Activated CD8-positive, alpha-beta memory T cell treated with anti-CD3 and anti-CD28 coated beads for 48 hours (primary cell): ENCODE measurements at regions not wholly inside any gene's neighbourhood (a gene's known extent, or its start where the extent isn't known, plus 50 kb on each side); places are given as distances from the start of the nearest gene placed in this dataset.
A peak's percentile ranks its signal among the peaks of the same experiment; 100 is the strongest.
"Not testable (repeated sequence)": the region's sequence is repeated elsewhere in the genome, so short reads cannot be mapped to it uniquely, and the experiment has no call there.

Experiments used
- DNase-seq, 3 experiments: peaks; one replicate each; pipeline ENCODE4 v3.0.0-alpha.2; 2020; ENCODE audit warnings: low read depth in 2 of 3, low spot score in 2 of 3

- peak in 1 of 3 experiments; percentile 58 for DNase-seq
These were observed 132.2 kb downstream of the GPX5 start for GRCh38 chr6:28657769-28658465.

GRCh38 chr6:28658475-28659249 is 133.0 kb downstream of the GPX5 start:
- DNase-seq: no peak

- DNase-seq: no peak
These were observed 133.5 kb downstream of the GPX5 start for GRCh38 chr6:28659250-28659566.

- no peak for DNase-seq
These were observed 135.5 kb downstream of the GPX5 start for GRCh38 chr6:28661097-28661713.

GRCh38 chr6:28664870-28665396 is 139.3 kb downstream of the GPX5 start:
- DNase-seq: no peak

GRCh38 chr6:28673417-28673786 is 147.7 kb downstream of the GPX5 start:
- DNase-seq: no peak

- peak; percentile 37 to 72 (median 55) for DNase-seq
These were observed 148.3 kb downstream of the GPX5 start for GRCh38 chr6:28673787-28674671.

GRCh38 chr6:28675600-28675999 is 149.9 kb downstream of the GPX5 start:
- DNase-seq: no peak

- no peak for DNase-seq
These were observed 156.9 kb downstream of the GPX5 start for GRCh38 chr6:28682542-28682941.

GRCh38 chr6:28682956-28683685 is 157.4 kb downstream of the GPX5 start:
- DNase-seq: not testable (repeated sequence)

GRCh38 chr6:28683945-28684538 is 158.4 kb downstream of the GPX5 start:
- DNase-seq: no peak

- not testable (repeated sequence) for DNase-seq
These were observed 160.3 kb downstream of the GPX5 start for GRCh38 chr6:28685960-28686359.

- DNase-seq: peak in 1 of 3 experiments; percentile 35
These were observed 160.9 kb downstream of the GPX5 start for GRCh38 chr6:28686446-28687027.

- DNase-seq: not testable (repeated sequence)
These were observed 161.8 kb downstream of the GPX5 start for GRCh38 chr6:28687309-28687981.

- DNase-seq: not testable (repeated sequence)
These were observed 166.3 kb downstream of the GPX5 start for GRCh38 chr6:28691991-28692390.

GRCh38 chr6:28693033-28693750 is 167.5 kb downstream of the GPX5 start:
- no peak for DNase-seq

GRCh38 chr6:28693751-28694443 is 168.2 kb downstream of the GPX5 start:
- DNase-seq: no peak

GRCh38 chr6:28695715-28696114 is 170.0 kb downstream of the GPX5 start:
- DNase-seq: no peak
